ENCODE measurements at regions not wholly inside any gene's neighbourhood (a gene's known extent, or its start where the extent isn't known, plus 50 kb on each side); places are given as distances from the start of the nearest gene placed in this dataset.

DNA sequence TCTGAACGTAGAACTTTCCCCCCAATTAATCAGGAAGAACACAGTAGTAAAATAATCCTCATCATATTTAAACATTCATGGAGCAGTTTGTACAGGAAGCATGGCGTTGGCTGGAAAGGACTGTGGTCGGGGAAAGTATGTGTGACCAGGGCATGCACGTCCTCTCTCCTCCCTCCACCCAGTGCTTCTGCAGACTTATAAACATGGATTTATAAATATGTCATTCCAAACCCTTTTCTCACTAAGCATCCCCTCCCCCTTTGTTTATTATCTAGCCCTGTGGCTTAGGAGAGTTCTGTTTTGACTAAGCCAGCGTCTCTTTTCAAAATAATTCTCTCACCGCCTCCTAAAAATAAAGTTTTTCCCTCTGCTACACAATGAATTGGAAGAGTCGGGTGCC lies 70.4 kb upstream of the DAP start:
- Histone ChIP-seq H2AFZ (ENCODE audit: low read depth, low read length) (no peak overlapping the region), H3K4me3 (ENCODE audit: low read length) (no peak overlapping the region), H3K36me3 (ENCODE audit: insufficient read depth, low read length) (no peaks in the 10 kb centered on the region), H3K9me3 (ENCODE audit: low read length) (no peaks in the 10 kb centered on the region), H3K27me3 (ENCODE audit: insufficient read depth, low read length) (no peaks in the 10 kb centered on the region), H3K4me1 (ENCODE audit: insufficient read depth, low read length) (no peaks in the 10 kb centered on the region)

DNA sequence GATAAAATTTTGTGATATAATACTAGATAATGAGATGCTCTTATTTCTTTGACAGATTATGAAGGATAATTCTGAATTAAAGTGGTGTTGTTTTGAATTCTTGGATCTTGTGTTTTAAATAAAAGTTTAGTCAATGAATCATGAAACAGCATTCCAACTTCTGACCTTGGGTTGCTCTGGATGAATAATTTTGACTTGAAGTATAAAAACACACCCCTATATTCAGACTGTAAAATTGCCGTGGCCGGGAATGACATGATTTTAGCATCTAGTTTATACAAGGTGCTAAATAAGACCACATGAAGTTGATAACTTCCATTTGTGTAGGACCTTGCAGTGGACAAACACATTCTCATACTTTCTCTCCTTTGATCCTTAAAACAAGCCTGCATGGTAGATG lies 67.2 kb upstream of the DAP start:
- Histone ChIP-seq H3K27me3 (ENCODE audit: insufficient read depth, low read length) (no peaks in the 10 kb centered on the region), H2AFZ (ENCODE audit: low read depth, low read length) (no peak overlapping the region), H3K9me3 (ENCODE audit: low read length) (no peaks in the 10 kb centered on the region), H3K4me3 (ENCODE audit: low read length) (no peak overlapping the region), H3K36me3 (ENCODE audit: insufficient read depth, low read length) (no peaks in the 10 kb centered on the region), H3K4me1 (ENCODE audit: insufficient read depth, low read length) (no peaks in the 10 kb centered on the region)

DNA sequence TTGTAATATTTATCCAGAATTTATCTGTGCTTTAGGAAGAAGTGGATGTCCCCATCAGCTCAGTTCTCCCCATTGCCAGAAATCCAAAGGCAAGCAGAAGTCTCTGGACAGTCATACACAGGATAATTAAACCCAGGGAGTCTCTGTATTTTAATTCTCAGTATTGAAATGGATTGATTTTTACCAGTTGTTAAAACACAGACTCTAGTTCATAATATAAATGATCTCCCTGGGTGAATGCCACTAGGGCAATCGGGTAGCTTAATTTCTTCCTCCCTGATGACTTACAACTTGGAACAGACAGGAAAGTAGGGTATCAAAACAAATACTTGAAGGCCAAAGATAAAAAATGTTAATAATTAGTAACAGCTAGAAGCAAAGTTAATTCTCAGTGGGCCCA lies 66.5 kb upstream of the DAP start:
- no peak overlapping the region for H2AFZ ChIP-seq (ENCODE audit: low read depth, low read length)
- no peaks in the 10 kb centered on the region for H3K36me3 ChIP-seq (ENCODE audit: insufficient read depth, low read length)
- no peak overlapping the region for H3K4me3 ChIP-seq (ENCODE audit: low read length)
- H3K9me3 ChIP-seq (ENCODE audit: low read length) = no peaks in the 10 kb centered on the region
- H3K27me3 ChIP-seq (ENCODE audit: insufficient read depth, low read length) = no peaks in the 10 kb centered on the region
- H3K4me1 ChIP-seq (ENCODE audit: insufficient read depth, low read length) = no peaks in the 10 kb centered on the region

DNA sequence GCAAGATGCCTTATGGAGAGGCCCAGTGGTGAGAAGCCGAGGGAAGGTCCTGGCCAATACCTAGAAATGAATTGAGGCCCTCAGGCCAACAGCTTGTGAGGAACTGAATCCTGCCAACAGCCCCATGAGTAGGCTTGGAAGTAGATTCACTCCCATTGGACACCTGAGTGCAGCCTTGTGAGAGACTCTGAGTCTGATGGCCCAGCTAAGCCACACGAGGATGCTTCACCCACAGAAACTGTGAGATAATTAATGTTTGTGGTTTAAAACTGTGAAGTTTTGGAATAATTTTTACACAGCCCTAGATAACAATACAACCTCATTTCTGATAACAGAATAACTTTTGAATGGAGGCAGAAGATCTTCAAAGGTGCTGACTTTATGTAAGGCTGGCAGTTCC lies 65.9 kb upstream of the DAP start:
- peaks cover 2% of the 10 kb centered on the region for H3K4me1 ChIP-seq (ENCODE audit: insufficient read depth, low read length)
- H3K4me3 ChIP-seq (ENCODE audit: low read length) = no peak overlapping the region
- no peaks in the 10 kb centered on the region for H3K27me3 ChIP-seq (ENCODE audit: insufficient read depth, low read length)

DNA sequence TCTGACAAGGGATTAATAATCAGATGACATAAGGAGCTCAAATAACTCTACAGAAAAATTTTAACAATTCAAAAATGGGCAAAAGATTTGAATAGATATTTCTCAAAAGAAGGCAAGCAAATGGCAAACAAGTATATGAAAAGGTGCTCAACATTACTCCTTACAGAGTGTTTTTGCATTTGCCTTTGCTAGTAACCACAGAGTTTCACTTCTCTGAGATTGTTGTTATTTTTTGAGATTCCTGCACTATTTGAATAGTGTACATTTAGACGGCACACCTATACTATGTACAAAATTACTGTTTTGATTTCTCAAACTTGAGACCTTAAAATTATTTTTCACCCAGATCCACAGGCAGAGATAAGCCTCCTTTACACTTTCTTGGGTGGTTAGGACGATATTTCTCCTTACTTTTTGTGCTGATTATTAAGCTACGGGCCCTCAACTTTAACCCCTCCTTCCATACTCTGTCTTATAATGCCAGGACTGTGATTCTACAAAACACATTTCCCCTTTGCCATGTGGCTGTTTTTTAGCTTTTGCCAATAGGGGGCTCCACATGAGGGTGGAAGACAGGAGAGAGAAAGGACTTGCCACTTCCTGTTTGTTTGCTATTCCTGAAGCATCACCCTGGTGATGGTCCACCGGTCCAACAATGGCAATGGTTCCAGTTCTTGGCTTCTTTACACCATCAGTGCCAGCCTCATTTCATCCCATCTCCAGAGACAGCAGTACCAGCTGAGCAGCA lies 65.0 kb upstream of the DAP start:
- no peak overlapping the region for H2AFZ ChIP-seq (ENCODE audit: low read depth, low read length)

More for the DNA sequence above, 65.9 kb upstream of the DAP start:
- Histone ChIP-seq H3K9me3 (ENCODE audit: low read length) (no peaks in the 10 kb centered on the region), H2AFZ (ENCODE audit: low read depth, low read length) (no peak overlapping the region), H3K36me3 (ENCODE audit: insufficient read depth, low read length) (no peaks in the 10 kb centered on the region)

DNA sequence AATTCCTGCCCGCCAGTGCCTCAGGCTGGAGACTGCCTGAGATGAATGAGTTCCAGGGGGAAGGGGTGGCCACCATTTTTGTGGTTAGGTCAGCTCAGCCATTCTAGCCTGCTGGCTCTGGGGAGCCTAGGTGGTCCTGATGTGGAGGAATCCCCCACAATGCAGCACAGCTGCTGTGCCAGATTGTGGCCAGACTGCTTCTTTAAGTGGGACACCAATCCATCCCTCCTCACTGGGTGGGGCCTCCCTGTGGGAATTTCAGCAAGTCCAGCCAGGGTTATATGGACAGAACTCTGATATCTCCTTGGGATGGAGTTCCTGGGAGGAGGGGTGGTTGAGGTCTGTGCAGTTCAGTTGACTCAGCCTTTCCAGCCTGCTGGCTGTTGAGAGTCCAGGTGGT lies 51.2 kb upstream of the DAP start:
- no peaks in the 10 kb centered on the region for H3K9me3 ChIP-seq (ENCODE audit: low read length)

More for the DNA sequence above, 65.0 kb upstream of the DAP start:
- no peaks in the 10 kb centered on the region for H3K36me3 ChIP-seq (ENCODE audit: insufficient read depth, low read length)
- peaks cover 2% of the 10 kb centered on the region for H3K4me1 ChIP-seq (ENCODE audit: insufficient read depth, low read length)
- no peak overlapping the region for H3K4me3 ChIP-seq (ENCODE audit: low read length)
- no peaks in the 10 kb centered on the region for H3K27me3 ChIP-seq (ENCODE audit: insufficient read depth, low read length)
- no peaks in the 10 kb centered on the region for H3K9me3 ChIP-seq (ENCODE audit: low read length)

More for the DNA sequence above, 51.2 kb upstream of the DAP start:
- Histone ChIP-seq H3K4me3 (ENCODE audit: low read length) (no peak overlapping the region), H2AFZ (ENCODE audit: low read depth, low read length) (no peak overlapping the region), H3K36me3 (ENCODE audit: insufficient read depth, low read length) (no peaks in the 10 kb centered on the region), H3K4me1 (ENCODE audit: insufficient read depth, low read length) (no peaks in the 10 kb centered on the region), H3K27me3 (ENCODE audit: insufficient read depth, low read length) (no peaks in the 10 kb centered on the region)
